Activated naive CD4-positive, alpha-beta T cell treated with anti-CD3 and anti-CD28 coated beads for 36 hours (primary cell): ENCODE measurements at regions not wholly inside any gene's neighbourhood (a gene's known extent, or its start where the extent isn't known, plus 50 kb on each side); places are given as distances from the start of the nearest gene placed in this dataset.
"Not testable (repeated sequence)": the region's sequence is repeated elsewhere in the genome, so short reads cannot be mapped to it uniquely, and the experiment has no call there.

Experiments
- CTCF ChIA-PET: fragments of 350-600 bp; sonication (Branson Sonifier 250); formaldehyde crosslinking; loops from one replicate; lab custom pipeline; 2021; ENCODE audit warnings: antibody characterized with exemption; lab: Charles Lee
- DNase-seq: peaks from one replicate; pipeline ENCODE4 v3.0.0-alpha.2; 2020
- H3K27ac Mint-ChIP-seq: one replicate; pipeline ENCODE4 v1.8.0; 2021; ENCODE audit warnings: mild to moderate bottlenecking, mixed read lengths
- H3K27me3 Mint-ChIP-seq: one replicate; pipeline ENCODE4 v1.8.0; 2021; ENCODE audit warnings: low read depth, mixed read lengths
- H3K36me3 Mint-ChIP-seq: one replicate; pipeline ENCODE4 v1.8.0; 2021; ENCODE audit warnings: low read depth, mixed read lengths
- H3K4me1 Mint-ChIP-seq: one replicate; pipeline ENCODE4 v1.8.0; 2021; ENCODE audit warnings: low read depth, mixed read lengths
- H3K4me3 Mint-ChIP-seq: one replicate; pipeline ENCODE4 v1.8.0; 2021; ENCODE audit warnings: mild to moderate bottlenecking, moderate library complexity, mixed read lengths
- H3K9me3 Mint-ChIP-seq: one replicate; pipeline ENCODE4 v1.8.0; 2021; ENCODE audit warnings: mixed read lengths
- intact Hi-C: fragments of 100-400 bp; cut with micrococcal nuclease; formaldehyde crosslinking; loops from one replicate; pipeline ENCODE4 v1.15.1; 2023

DNA sequence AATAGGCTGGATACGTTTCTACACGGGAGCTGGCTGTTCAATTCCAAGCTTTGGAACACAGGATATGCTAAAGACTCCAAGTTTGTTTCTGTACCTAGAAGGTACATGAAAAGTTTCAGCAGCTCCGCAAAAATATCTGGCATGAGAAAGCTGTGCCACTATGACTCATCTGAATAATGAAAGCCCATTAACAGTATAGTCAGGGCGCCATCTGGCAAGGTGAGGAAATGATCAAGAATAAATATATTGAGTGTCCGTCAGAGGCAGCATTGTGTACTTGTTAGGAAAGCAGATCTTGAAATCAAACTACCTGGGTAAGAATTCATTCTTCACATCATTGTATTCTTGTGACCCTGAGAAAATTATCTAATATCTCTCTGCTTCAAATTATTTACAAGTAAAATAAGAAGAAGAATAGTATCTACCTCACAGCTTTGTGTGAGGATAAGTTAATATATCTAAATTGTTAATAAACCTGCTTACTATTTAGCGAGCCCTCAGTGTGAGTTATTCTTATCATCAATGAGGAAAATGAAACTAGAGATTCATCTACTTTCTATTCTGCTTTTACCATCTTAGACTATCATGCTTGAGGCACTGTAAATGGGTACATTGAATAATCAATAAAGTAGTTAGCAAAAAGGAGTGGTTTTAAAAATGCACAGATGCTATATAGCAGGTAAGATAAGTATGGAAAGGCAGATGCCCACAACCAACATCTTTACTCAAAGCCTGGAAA is 53.5 kb downstream of the FSCB start:
- no peaks in the 10 kb centered on the region for H3K27me3 Mint-ChIP-seq
- no peak overlapping the region for H3K4me3 Mint-ChIP-seq
- intact Hi-C loops: no loop called here
- CTCF ChIA-PET: no interaction called here
- no peaks in the 10 kb centered on the region for H3K36me3 Mint-ChIP-seq
- no peak overlapping the region for H3K27ac Mint-ChIP-seq
- H3K9me3 Mint-ChIP-seq: peaks cover 12% of the 10 kb centered on the region
- DNase-seq: no peak
- no peaks in the 10 kb centered on the region for H3K4me1 Mint-ChIP-seq

DNA sequence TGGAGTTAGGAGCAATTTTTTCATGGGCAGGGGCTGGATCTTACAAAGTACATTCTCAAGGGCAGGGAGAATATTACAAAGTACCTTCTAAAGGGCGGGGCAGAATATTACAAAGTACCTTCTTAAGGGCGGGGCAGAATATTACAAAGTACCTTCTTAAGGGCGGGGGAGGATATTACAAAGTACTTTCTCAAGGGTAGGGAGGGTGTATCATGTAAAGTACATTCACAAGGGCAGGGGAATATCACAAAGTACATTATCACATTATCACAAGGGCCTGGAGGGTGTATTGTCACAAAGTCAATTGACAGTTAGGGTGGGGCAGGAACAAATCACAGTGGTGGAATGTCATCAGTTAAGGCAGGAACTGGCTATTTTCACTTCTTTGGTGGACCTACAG is 56.9 kb downstream of the FSCB start:
- H3K36me3 Mint-ChIP-seq, H3K4me3 Mint-ChIP-seq, H3K4me1 Mint-ChIP-seq, CTCF ChIA-PET, intact Hi-C loops, DNase-seq, H3K27ac Mint-ChIP-seq, H3K27me3 Mint-ChIP-seq, H3K9me3 Mint-ChIP-seq: not testable (repeated sequence)

GRCh38 chr14:44449680-44450079 is 57.4 kb downstream of the FSCB start:
- H3K27me3 Mint-ChIP-seq: no peaks in the 10 kb centered on the region
- intact Hi-C loops: no loop called here

DNA sequence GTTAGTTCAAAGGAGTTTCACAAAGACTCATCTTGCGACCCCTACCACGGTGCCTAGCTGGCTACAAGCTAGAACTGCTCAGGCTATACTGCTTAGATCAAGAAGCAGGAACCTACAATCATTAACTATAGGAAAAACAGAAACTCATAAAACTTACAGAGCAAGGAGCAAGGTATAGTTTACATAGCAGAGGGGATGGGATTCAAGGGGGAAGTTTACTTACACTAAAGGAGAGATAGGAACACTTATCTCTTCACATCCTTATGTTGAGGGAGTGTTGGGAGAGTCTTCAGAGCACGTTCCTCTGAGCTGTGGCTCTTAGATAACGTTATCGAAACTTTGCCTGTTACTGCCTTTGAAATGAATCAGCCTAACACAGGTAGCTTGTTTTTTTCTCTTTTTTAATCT is 58.1 kb downstream of the FSCB start:
- CTCF ChIA-PET: interaction anchor here (0.6 to 1.2 kb wide), 2 partner anchors 57 to 244 kb away, joined by 3 read pairs; no protein-coding TSS in a partner anchor
- no peak overlapping the region for H3K27ac Mint-ChIP-seq
- DNase-seq: no peak
- intact Hi-C loops: no loop called here
- H3K9me3 Mint-ChIP-seq: peaks cover 4% of the 10 kb centered on the region
- H3K4me1 Mint-ChIP-seq: no peaks in the 10 kb centered on the region
- H3K36me3 Mint-ChIP-seq: no peaks in the 10 kb centered on the region
- H3K4me3 Mint-ChIP-seq: no peak overlapping the region
- H3K27me3 Mint-ChIP-seq: no peaks in the 10 kb centered on the region

More at GRCh38 chr14:44449680-44450079, 57.4 kb downstream of the FSCB start:
- no peak for DNase-seq
- H3K36me3 Mint-ChIP-seq: no peaks in the 10 kb centered on the region
- H3K4me3 Mint-ChIP-seq: no peak overlapping the region
- no peaks in the 10 kb centered on the region for H3K4me1 Mint-ChIP-seq
- CTCF ChIA-PET: interaction anchor here (0.6 kb wide), 1 partner anchor 209 kb away, joined by 4 read pairs; no protein-coding TSS in a partner anchor
- H3K9me3 Mint-ChIP-seq: peaks cover 4% of the 10 kb centered on the region
- H3K27ac Mint-ChIP-seq: no peak overlapping the region

GRCh38 chr14:44446965-44447364 is 60.1 kb downstream of the FSCB start:
- Mint-ChIP-seq H3K27ac (no peak overlapping the region), H3K4me3 (no peak overlapping the region), H3K9me3 (peaks cover 4% of the 10 kb centered on the region), H3K36me3 (no peaks in the 10 kb centered on the region), H3K27me3 (no peaks in the 10 kb centered on the region), H3K4me1 (no peaks in the 10 kb centered on the region)
- intact Hi-C loops: no loop called here
- CTCF ChIA-PET: no interaction called here
- no peak for DNase-seq

GRCh38 chr14:44444454-44444853 is 62.6 kb downstream of the FSCB start:
- CTCF ChIA-PET: no interaction called here
- no peak for DNase-seq
- Mint-ChIP-seq H3K4me1 (no peaks in the 10 kb centered on the region), H3K27ac (no peak overlapping the region), H3K4me3 (no peak overlapping the region), H3K36me3 (no peaks in the 10 kb centered on the region), H3K27me3 (no peaks in the 10 kb centered on the region), H3K9me3 (peaks cover 1% of the 10 kb centered on the region)
- intact Hi-C loops: no loop called here

DNA sequence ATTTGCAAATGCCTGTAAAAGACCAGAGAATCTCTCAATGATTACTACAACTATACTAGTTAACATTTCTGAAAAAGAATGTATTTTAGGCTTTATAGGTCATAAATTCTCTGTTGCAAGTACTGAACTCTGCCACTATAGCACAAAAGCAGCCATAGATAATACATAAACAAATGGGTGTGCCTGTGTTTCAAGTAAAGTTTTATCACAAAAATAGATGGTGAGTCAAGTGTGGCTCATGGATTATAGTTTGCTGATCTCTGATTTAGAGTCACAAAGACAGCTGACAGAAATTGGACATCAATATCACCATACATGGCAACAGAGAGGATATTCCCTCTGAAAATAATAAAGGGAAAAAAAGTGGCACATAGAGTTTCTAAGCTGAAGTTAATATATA is 68.1 kb downstream of the FSCB start:
- CTCF ChIA-PET: no interaction called here

DNA sequence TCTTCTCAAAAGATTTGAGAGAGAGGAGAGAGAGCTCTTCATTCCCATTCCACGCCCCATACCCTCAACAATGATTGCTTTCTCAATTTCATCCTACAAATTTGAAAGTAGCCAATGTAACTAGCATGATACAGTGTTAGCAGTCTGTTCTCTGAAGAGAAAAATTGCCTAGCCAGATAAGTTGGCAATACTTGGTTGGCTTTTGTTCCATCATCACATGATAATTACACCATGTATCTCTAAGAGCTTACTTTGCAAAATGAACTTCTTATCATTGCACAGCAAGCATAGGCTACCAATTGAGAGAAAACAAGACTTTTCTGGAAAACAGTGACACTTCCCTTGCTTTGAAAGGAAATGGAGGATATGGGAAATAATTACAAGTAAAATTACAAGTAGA is 68.9 kb downstream of the FSCB start:
- no peak for DNase-seq
- intact Hi-C loops: no loop called here
- CTCF ChIA-PET: no interaction called here
- no peak overlapping the region for H3K27ac Mint-ChIP-seq
- H3K27me3 Mint-ChIP-seq: no peaks in the 10 kb centered on the region
- H3K9me3 Mint-ChIP-seq: peaks cover 4% of the 10 kb centered on the region
- H3K4me1 Mint-ChIP-seq: no peaks in the 10 kb centered on the region
- no peaks in the 10 kb centered on the region for H3K36me3 Mint-ChIP-seq
- H3K4me3 Mint-ChIP-seq: no peak overlapping the region

More for the DNA sequence above, 68.1 kb downstream of the FSCB start:
- Mint-ChIP-seq H3K4me3 (no peak overlapping the region), H3K27ac (no peak overlapping the region), H3K27me3 (no peaks in the 10 kb centered on the region), H3K9me3 (peaks cover 4% of the 10 kb centered on the region), H3K4me1 (no peaks in the 10 kb centered on the region), H3K36me3 (no peaks in the 10 kb centered on the region)
- no peak for DNase-seq
- intact Hi-C loops: no loop called here

DNA sequence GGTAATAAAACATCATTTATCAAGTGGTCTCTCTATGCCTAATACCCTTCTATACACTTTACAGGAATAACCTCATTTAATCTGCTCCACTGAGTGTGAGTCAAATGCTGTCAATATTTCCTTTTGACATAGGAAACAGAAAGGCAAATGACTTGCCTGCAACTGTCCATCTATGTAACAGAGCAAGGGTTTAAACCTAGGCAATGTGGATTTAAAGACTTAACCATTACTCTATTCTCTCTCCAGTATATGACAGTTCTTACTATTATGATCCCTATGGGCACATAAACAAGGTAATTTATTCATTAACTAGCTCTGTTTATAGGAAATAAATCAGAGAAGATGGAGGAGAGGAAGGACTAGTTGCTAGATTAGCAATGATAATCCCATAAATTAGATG is 70.6 kb downstream of the FSCB start:
- Mint-ChIP-seq H3K36me3 (no peaks in the 10 kb centered on the region), H3K4me1 (no peaks in the 10 kb centered on the region), H3K4me3 (no peak overlapping the region), H3K9me3 (peaks cover 4% of the 10 kb centered on the region), H3K27me3 (no peaks in the 10 kb centered on the region), H3K27ac (no peak overlapping the region)
- CTCF ChIA-PET: no interaction called here
- no peak for DNase-seq
- intact Hi-C loops: no loop called here

GRCh38 chr14:44428231-44428945 is 78.7 kb downstream of the FSCB start:
- Mint-ChIP-seq H3K27me3 (no peaks in the 10 kb centered on the region), H3K36me3 (no peaks in the 10 kb centered on the region), H3K4me1 (no peaks in the 10 kb centered on the region), H3K4me3 (no peak overlapping the region), H3K9me3 (peaks cover 12% of the 10 kb centered on the region), H3K27ac (no peak overlapping the region)
- DNase-seq: no peak
- intact Hi-C loops: no loop called here
- CTCF ChIA-PET: no interaction called here

GRCh38 chr14:44422699-44423098 is 84.4 kb downstream of the FSCB start:
- H3K4me1 Mint-ChIP-seq: no peaks in the 10 kb centered on the region
- no peak for DNase-seq
- CTCF ChIA-PET: interaction anchor here (0.6 kb wide), 1 partner anchor 638 kb away, joined by 3 read pairs; no protein-coding TSS in a partner anchor
- intact Hi-C loops: no loop called here
- H3K27me3 Mint-ChIP-seq: no peaks in the 10 kb centered on the region
- H3K4me3 Mint-ChIP-seq: no peak overlapping the region
- no peak overlapping the region for H3K27ac Mint-ChIP-seq
- no peaks in the 10 kb centered on the region for H3K36me3 Mint-ChIP-seq
- H3K9me3 Mint-ChIP-seq: peaks cover 5% of the 10 kb centered on the region

GRCh38 chr14:44420226-44420625 is 86.9 kb downstream of the FSCB start:
- intact Hi-C loops: no loop called here
- Mint-ChIP-seq H3K27ac (no peak overlapping the region), H3K4me3 (no peak overlapping the region), H3K36me3 (no peaks in the 10 kb centered on the region), H3K9me3 (peaks cover 6% of the 10 kb centered on the region), H3K4me1 (no peaks in the 10 kb centered on the region), H3K27me3 (no peaks in the 10 kb centered on the region)
- CTCF ChIA-PET: no interaction called here
- DNase-seq: no peak

DNA sequence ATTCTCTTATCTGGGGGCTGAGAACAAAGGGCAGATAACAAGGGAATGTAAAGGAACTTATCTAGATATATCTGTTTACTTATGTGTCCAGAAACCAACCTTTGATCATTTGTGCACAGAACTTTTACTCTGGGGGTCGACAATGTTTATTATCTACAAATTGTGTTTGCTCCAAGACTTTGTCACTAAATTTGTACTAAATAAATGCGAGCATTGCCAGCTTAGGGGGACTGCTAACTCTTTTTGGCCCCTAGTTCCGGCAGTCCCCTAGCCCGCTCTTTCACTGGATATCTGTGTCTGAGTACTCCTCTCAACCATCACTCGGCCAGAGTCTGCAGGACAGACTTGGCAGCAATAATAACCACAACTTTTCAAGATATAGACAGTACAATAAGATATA is 88.2 kb downstream of the FSCB start:
- no peaks in the 10 kb centered on the region for H3K27me3 Mint-ChIP-seq
- no peaks in the 10 kb centered on the region for H3K4me1 Mint-ChIP-seq
- intact Hi-C loops: no loop called here
- H3K9me3 Mint-ChIP-seq: peaks cover 6% of the 10 kb centered on the region
- no peak for DNase-seq
- no peaks in the 10 kb centered on the region for H3K36me3 Mint-ChIP-seq
- CTCF ChIA-PET: no interaction called here
- no peak overlapping the region for H3K4me3 Mint-ChIP-seq
- H3K27ac Mint-ChIP-seq: no peak overlapping the region
